ENCODE measurements at regions not wholly inside any gene's neighbourhood (a gene's known extent, or its start where the extent isn't known, plus 50 kb on each side); places are given as distances from the start of the nearest gene placed in this dataset.

- TF ChIP-seq CTCF (IDR thresholded peaks at IDR 0.05; ENCODE audit: insufficient read depth, low read length, poor library complexity, severe bottlenecking) (no peak), EZH2phosphoT487 (conservative IDR thresholded peaks at IDR 0.05; ENCODE audit: low read length) (no peak)
Measured at GRCh38 chr20:53658322-53658721, 64.7 kb upstream of the ZNF217 start.

All from SU-DHL-6 (cell line).